ENCODE measurements at regions not wholly inside any gene's neighbourhood (a gene's known extent, or its start where the extent isn't known, plus 50 kb on each side); places are given as distances from the start of the nearest gene placed in this dataset.

- Mint-ChIP-seq H3K27ac (no peak overlapping the region), H3K4me3 (no peak overlapping the region), H3K27me3 (peaks cover 40% of the 10 kb centered on the region), H3K9me3 (no peaks in the 10 kb centered on the region), H3K36me3 (no peaks in the 10 kb centered on the region), H3K4me1 (ENCODE audit: low read depth) (no peaks in the 10 kb centered on the region)
- CTCF ChIA-PET: interaction anchor here (1.2 kb wide), 1 partner anchor 389 kb away, joined by 4 read pairs; no protein-coding TSS in a partner anchor
- POLR2A ChIA-PET: no interaction called here
- DNase-seq: no peak
- intact Hi-C loops (cut with micrococcal nuclease): no loop called here
Measured at GRCh38 chr10:123578721-123579120, 87.4 kb upstream of the GPR26 start.

GRCh38 chr10:123579675-123580074 lies 86.5 kb upstream of the GPR26 start:
- DNase-seq: no peak
- Mint-ChIP-seq H3K4me3 (no peak overlapping the region), H3K36me3 (no peaks in the 10 kb centered on the region), H3K27ac (no peak overlapping the region), H3K9me3 (no peaks in the 10 kb centered on the region), H3K27me3 (peaks cover 38% of the 10 kb centered on the region), H3K4me1 (ENCODE audit: low read depth) (no peaks in the 10 kb centered on the region)
- ChIA-PET POLR2A (no interaction called here), CTCF (interaction anchor here (1.2 kb wide), 2 partner anchors 388 to 809 kb away, joined by 3 to 4 read pairs; no protein-coding TSS in a partner anchor)
- intact Hi-C loops (cut with micrococcal nuclease): loop anchor here (10.0 kb wide), 1 partner anchor 805 kb away; no protein-coding TSS in a partner anchor

DNA sequence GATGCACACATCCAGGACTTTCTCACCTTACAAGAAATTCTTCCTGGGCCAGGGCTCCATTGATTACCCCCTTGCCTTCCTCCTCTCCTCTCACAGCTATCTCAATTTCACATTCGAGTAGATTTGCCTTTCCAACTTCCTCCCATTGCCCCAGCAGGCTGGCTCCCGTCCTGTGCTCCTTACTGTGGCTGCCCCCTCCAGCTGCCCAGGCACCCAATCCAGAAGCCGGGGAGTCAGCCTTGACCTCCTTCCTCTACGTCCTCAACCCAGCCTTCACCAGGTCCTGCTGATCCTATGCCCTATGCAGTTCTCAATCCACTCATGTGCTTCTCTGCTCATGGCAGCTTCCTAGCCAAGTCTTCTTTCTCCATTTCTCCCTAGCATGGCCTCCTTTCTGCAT lies 85.7 kb upstream of the GPR26 start:
- Mint-ChIP-seq H3K27me3 (peaks cover 40% of the 10 kb centered on the region), H3K4me3 (no peak overlapping the region), H3K4me1 (ENCODE audit: low read depth) (no peaks in the 10 kb centered on the region), H3K9me3 (no peaks in the 10 kb centered on the region), H3K36me3 (no peaks in the 10 kb centered on the region), H3K27ac (no peak overlapping the region)
- ChIA-PET CTCF (no interaction called here), POLR2A (no interaction called here)
- DNase-seq: no peak
- intact Hi-C loops (cut with micrococcal nuclease): loop anchor here (10.0 kb wide), 1 partner anchor 804 kb away; no protein-coding TSS in a partner anchor

DNA sequence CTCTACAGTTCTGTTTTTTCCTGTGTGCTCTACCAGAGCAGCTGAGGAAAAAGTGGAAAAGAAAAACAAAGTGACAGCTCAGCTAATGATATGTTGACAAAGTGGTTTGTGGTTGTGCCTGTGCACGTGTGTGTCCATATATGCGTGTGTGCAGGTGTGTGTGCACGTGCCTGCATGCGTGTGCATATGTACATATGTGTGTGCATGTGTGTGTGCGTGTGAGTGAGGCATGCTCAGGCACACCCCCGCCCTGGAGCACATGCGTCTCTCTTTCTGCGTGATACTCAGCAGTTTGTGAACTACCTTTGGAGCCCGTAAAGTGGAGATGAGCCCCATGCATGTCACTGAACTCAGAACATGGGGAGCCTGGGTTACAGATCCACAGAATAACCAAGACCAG lies 84.5 kb upstream of the GPR26 start:
- ChIA-PET POLR2A (no interaction called here), CTCF (interaction anchor here (1.0 to 1.7 kb wide), 4 partner anchors 8 to 807 kb away, joined by 4 to 9 read pairs (median 4); no protein-coding TSS in a partner anchor)
- H3K27ac Mint-ChIP-seq: no peak overlapping the region
- peaks cover 38% of the 10 kb centered on the region for H3K27me3 Mint-ChIP-seq
- no peaks in the 10 kb centered on the region for H3K4me1 Mint-ChIP-seq (ENCODE audit: low read depth)
- no peak overlapping the region for H3K4me3 Mint-ChIP-seq
- intact Hi-C loops (cut with micrococcal nuclease): loop anchor here (10.0 kb wide), 1 partner anchor 803 kb away; no protein-coding TSS in a partner anchor
- H3K9me3 Mint-ChIP-seq: no peaks in the 10 kb centered on the region
- DNase-seq: no peak
- H3K36me3 Mint-ChIP-seq: no peaks in the 10 kb centered on the region

DNA sequence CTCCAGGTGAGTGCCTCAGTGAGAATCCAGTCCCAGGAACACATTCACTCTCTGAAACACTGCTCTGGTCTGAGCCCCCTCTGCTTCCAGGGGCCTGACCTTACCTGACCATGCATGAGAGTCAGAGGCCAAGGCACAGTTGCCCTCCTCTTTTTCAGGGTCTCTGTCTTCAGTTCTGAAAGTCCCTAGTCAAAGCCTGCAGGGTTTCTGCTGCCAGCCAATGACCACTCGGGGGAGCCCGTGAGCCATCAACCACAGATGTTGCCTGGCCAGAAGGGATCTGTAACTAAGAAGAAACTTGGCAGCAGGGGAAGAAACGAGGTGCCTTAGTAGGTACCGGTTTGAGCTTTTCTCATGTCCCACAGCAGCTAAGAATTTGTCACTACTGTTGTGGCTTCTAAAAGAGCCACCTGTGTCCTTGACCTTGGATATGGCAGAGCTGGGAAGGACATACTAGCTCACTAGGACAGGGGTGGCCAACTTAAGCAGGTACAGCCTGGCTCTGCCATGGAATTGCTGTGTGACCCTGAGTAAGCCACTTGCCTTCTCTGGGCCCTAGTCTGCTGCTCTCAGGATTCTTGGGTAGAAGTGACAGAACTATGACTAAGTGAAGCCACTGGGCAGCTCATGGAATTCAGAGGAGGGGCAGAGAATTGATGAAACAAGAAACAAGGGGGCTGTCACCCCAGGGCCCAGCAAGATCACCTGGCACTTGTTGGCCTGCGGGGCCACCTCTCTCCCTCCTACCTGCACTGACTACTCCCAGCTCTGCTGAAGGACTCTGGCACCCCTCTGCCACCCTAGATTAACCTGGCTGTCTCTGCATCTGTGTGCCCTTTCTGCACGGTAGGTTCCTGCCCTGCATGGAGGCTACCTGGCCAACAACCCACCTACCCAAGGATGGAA lies 83.8 kb upstream of the GPR26 start:
- intact Hi-C loops (cut with micrococcal nuclease): loop anchor here (10.0 kb wide), 1 partner anchor 802 kb away; no protein-coding TSS in a partner anchor
- ChIA-PET CTCF (interaction anchor here (0.7 to 1.7 kb wide), 14 partner anchors 9 to 807 kb away, joined by 3 to 9 read pairs (median 4); no protein-coding TSS in a partner anchor), POLR2A (no interaction called here)
- no peaks in the 10 kb centered on the region for H3K36me3 Mint-ChIP-seq
- H3K4me3 Mint-ChIP-seq: no peak overlapping the region
- no peak overlapping the region for H3K27ac Mint-ChIP-seq
- H3K4me1 Mint-ChIP-seq (ENCODE audit: low read depth): no peaks in the 10 kb centered on the region
- peak; percentile 74 for DNase-seq
- no peaks in the 10 kb centered on the region for H3K9me3 Mint-ChIP-seq
- H3K27me3 Mint-ChIP-seq: peaks cover 34% of the 10 kb centered on the region

- ChIA-PET POLR2A (no interaction called here), CTCF (interaction anchor here (1.0 to 1.7 kb wide), 3 partner anchors 384 to 805 kb away, joined by 4 to 5 read pairs (median 5); no protein-coding TSS in a partner anchor)
- Mint-ChIP-seq H3K9me3 (no peaks in the 10 kb centered on the region), H3K36me3 (no peaks in the 10 kb centered on the region), H3K27ac (no peak overlapping the region), H3K4me1 (ENCODE audit: low read depth) (no peaks in the 10 kb centered on the region), H3K27me3 (peaks cover 32% of the 10 kb centered on the region), H3K4me3 (no peak overlapping the region)
- peak; percentile 51 for DNase-seq
- intact Hi-C loops (cut with micrococcal nuclease): loop anchor here (10.0 kb wide), 1 partner anchor 801 kb away; no protein-coding TSS in a partner anchor
Measured at GRCh38 chr10:123583639-123584418, 82.3 kb upstream of the GPR26 start.

DNA sequence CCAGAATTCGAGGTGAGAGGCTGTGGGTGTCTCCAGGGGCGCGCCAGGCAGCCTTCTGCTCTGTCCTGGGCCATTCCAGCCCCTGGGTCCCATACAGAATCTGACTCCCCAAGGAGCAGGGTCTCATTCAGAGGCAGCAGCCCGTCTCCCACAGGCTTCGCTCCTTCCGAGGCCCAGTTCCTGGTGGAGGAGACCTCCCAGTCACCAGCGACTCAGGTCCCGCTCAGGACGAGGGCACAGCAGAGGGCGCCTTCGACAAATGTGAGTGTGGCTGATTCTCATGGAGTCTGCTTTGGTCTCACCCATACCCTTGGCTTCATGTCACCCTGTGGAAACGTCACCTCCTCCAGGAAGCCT lies 81.8 kb upstream of the GPR26 start:
- H3K27me3 Mint-ChIP-seq: peaks cover 32% of the 10 kb centered on the region
- H3K36me3 Mint-ChIP-seq: no peaks in the 10 kb centered on the region
- no peak for DNase-seq
- no peak overlapping the region for H3K4me3 Mint-ChIP-seq
- no peaks in the 10 kb centered on the region for H3K4me1 Mint-ChIP-seq (ENCODE audit: low read depth)
- H3K27ac Mint-ChIP-seq: no peak overlapping the region
- ChIA-PET POLR2A (no interaction called here), CTCF (interaction anchor here (1.0 kb wide), 1 partner anchor 383 kb away, joined by 5 read pairs; no protein-coding TSS in a partner anchor)
- no peaks in the 10 kb centered on the region for H3K9me3 Mint-ChIP-seq
- intact Hi-C loops (cut with micrococcal nuclease): loop anchor here (10.0 kb wide), 1 partner anchor 800 kb away; no protein-coding TSS in a partner anchor

GRCh38 chr10:123585477-123586445 lies 80.4 kb upstream of the GPR26 start:
- ChIA-PET POLR2A (no interaction called here), CTCF (interaction anchor here (0.7 to 1.0 kb wide), 2 partner anchors 13 to 18 kb away, joined by 3 read pairs; no protein-coding TSS in a partner anchor)
- H3K27ac Mint-ChIP-seq: no peak overlapping the region
- no peak for DNase-seq
- H3K27me3 Mint-ChIP-seq: peaks cover 28% of the 10 kb centered on the region
- H3K4me3 Mint-ChIP-seq: no peak overlapping the region
- no peaks in the 10 kb centered on the region for H3K4me1 Mint-ChIP-seq (ENCODE audit: low read depth)
- H3K36me3 Mint-ChIP-seq: no peaks in the 10 kb centered on the region
- no peaks in the 10 kb centered on the region for H3K9me3 Mint-ChIP-seq
- intact Hi-C loops (cut with micrococcal nuclease): loop anchor here (10.0 kb wide), 1 partner anchor 799 kb away; no protein-coding TSS in a partner anchor

GRCh38 chr10:123587110-123587509 lies 79.0 kb upstream of the GPR26 start:
- no peak for DNase-seq
- CTCF ChIA-PET: no interaction called here

GRCh38 chr10:123588386-123588914 lies 77.7 kb upstream of the GPR26 start:
- DNase-seq: no peak
- ChIA-PET CTCF (no interaction called here), POLR2A (no interaction called here)
- Mint-ChIP-seq H3K4me3 (no peak overlapping the region), H3K9me3 (no peaks in the 10 kb centered on the region), H3K27ac (no peak overlapping the region), H3K36me3 (no peaks in the 10 kb centered on the region), H3K27me3 (peaks cover 16% of the 10 kb centered on the region), H3K4me1 (ENCODE audit: low read depth) (no peaks in the 10 kb centered on the region)
- intact Hi-C loops (cut with micrococcal nuclease): loop anchor here (10.0 kb wide), 1 partner anchor 796 kb away; no protein-coding TSS in a partner anchor

More at GRCh38 chr10:123587110-123587509, 79.0 kb upstream of the GPR26 start:
- no peak overlapping the region for H3K4me3 Mint-ChIP-seq
- H3K36me3 Mint-ChIP-seq: no peaks in the 10 kb centered on the region
- no peak overlapping the region for H3K27ac Mint-ChIP-seq
- no peaks in the 10 kb centered on the region for H3K4me1 Mint-ChIP-seq (ENCODE audit: low read depth)
- POLR2A ChIA-PET: interaction anchor here (0.6 kb wide), 1 partner anchor 253 kb away, joined by 3 read pairs; no protein-coding TSS in a partner anchor
- intact Hi-C loops (cut with micrococcal nuclease): loop anchor here (10.0 kb wide), 1 partner anchor 798 kb away; no protein-coding TSS in a partner anchor
- H3K9me3 Mint-ChIP-seq: no peaks in the 10 kb centered on the region
- peaks cover 28% of the 10 kb centered on the region for H3K27me3 Mint-ChIP-seq

DNA sequence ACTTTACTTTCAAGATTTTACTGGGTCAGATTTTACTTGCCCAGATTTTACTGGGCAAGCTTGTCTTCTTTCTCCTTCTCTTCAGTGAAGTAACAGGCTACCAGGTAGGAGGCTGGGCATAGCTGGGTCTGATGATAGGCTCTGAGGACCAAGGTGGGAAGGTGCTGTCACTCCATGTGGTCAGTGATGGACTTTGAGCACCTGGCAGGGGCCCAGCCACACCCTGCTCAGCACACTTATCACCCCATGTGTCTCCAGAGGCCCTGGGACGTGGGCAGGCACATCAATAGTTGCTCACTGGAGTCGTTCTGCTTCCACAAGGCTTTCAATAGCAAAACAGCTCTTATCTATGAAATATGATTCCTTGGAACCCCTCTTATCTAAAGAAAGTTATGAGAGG lies 70.5 kb upstream of the GPR26 start:
- CTCF ChIA-PET: interaction anchor here (0.6 kb wide), 1 partner anchor 716 kb away, joined by 3 read pairs; no protein-coding TSS in a partner anchor
- Mint-ChIP-seq H3K4me1 (ENCODE audit: low read depth) (no peaks in the 10 kb centered on the region), H3K27ac (no peak overlapping the region), H3K27me3 (peaks cover 6% of the 10 kb centered on the region), H3K4me3 (no peak overlapping the region), H3K9me3 (no peaks in the 10 kb centered on the region), H3K36me3 (no peaks in the 10 kb centered on the region)
- no peak for DNase-seq
- POLR2A ChIA-PET: no interaction called here
- intact Hi-C loops (cut with micrococcal nuclease): no loop called here
